Caco-2 (cell line): ENCODE measurements at regions not wholly inside any gene's neighbourhood (a gene's known extent, or its start where the extent isn't known, plus 50 kb on each side); places are given as distances from the start of the nearest gene placed in this dataset.

Source experiments
- BruUV-seq: library from RNA; stranded (reverse); fragments of 400-500 nt; replicated peaks from 2 replicates; lab custom pipeline; 2021; lab: Mats Ljungman, UMichigan
- CTCF ChIA-PET: fragments of 300-600 bp; sonication (Branson Sonifier 250); formaldehyde crosslinking; loops from one replicate; lab custom pipeline; 2022; ENCODE audit warnings: antibody characterized with exemption; lab: Charles Lee
- POLR2A ChIA-PET: fragments of 300-600 bp; sonication (Branson Sonifier 250); formaldehyde crosslinking; loops from one replicate; lab custom pipeline; 2022; ENCODE audit warnings: antibody characterized with exemption; lab: Charles Lee
- DNase-seq, 2 experiments: peaks; one replicate each; pipeline versions ENCODE4 v3.0.0 to v3.0.0-alpha.2; 2020 to 2022
- H3K27me3 ChIP-seq: replicated peaks from 2 replicates; pipeline ENCODE4 v1.6.0; 2011; ENCODE audit warnings: low read length; ENCODE audit not compliant: control insufficient read depth, insufficient read depth
- H3K36me3 ChIP-seq: 2 replicates; pipeline ENCODE4 v1.5.1; 2011; ENCODE audit warnings: low read length; ENCODE audit not compliant: control insufficient read depth, insufficient read depth
- H3K4me1 ChIP-seq: fragments of 250-450 bp; sonication (Bioruptor Pico); 2 replicates; pipeline ENCODE4 v1.5.1; 2020; ENCODE audit warnings: mild to moderate bottlenecking
- H3K4me3 ChIP-seq: 2 replicates; pipeline ENCODE4 v1.5.1; 2011; ENCODE audit warnings: low read depth, mild to moderate bottlenecking, control low read depth, low read length
- H3K9me3 ChIP-seq: fragments of 250-450 bp; sonication (Bioruptor Pico); 2 replicates; pipeline ENCODE4 v1.5.1; 2020; ENCODE audit warnings: mild to moderate bottlenecking, moderate library complexity
- H3K27ac Mint-ChIP-seq: one replicate; pipeline ENCODE4 v1.8.0; 2022; ENCODE audit warnings: mixed read lengths; ENCODE audit not compliant: unreplicated experiment
- H3K27me3 Mint-ChIP-seq: one replicate; pipeline ENCODE4 v1.8.0; 2022; ENCODE audit warnings: mixed read lengths; ENCODE audit not compliant: insufficient read depth, unreplicated experiment
- H3K36me3 Mint-ChIP-seq: one replicate; pipeline ENCODE4 v1.8.0; 2022; ENCODE audit warnings: mild to moderate bottlenecking, mixed read lengths; ENCODE audit not compliant: insufficient read depth, unreplicated experiment
- H3K4me1 Mint-ChIP-seq: one replicate; pipeline ENCODE4 v1.8.0; 2022; ENCODE audit warnings: low read depth, mixed read lengths; ENCODE audit not compliant: unreplicated experiment
- H3K4me3 Mint-ChIP-seq: one replicate; pipeline ENCODE4 v1.8.0; 2022; ENCODE audit warnings: mild to moderate bottlenecking, moderate library complexity, mixed read lengths; ENCODE audit not compliant: unreplicated experiment
- H3K9me3 Mint-ChIP-seq: one replicate; pipeline ENCODE4 v1.8.0; 2022; ENCODE audit warnings: mixed read lengths; ENCODE audit not compliant: unreplicated experiment
- CTCF ChIP-seq, 2 experiments: fragments of 200-600 bp in 1 of 2; IDR thresholded peaks; 1 replicate in 1 of 2; 2 replicates in 1 of 2; pipeline versions ENCODE4 v1.5.1 to v1.8.0; 2011 to 2022; ENCODE audit warnings: antibody characterized with exemption in 1 of 2, control low read depth in 1 of 2, inconsistent platforms in 1 of 2, low read depth in 1 of 2, low read length in 1 of 2, mild to moderate bottlenecking in 1 of 2, moderate library complexity in 1 of 2; ENCODE audit not compliant: insufficient read depth in 1 of 2, severe bottlenecking in 1 of 2, unreplicated experiment in 1 of 2
- intact Hi-C: fragments of 100-400 bp; cut with micrococcal nuclease; formaldehyde crosslinking; loops from one replicate; pipeline ENCODE4 v1.10.0; 2022; ENCODE audit not compliant: unreplicated experiment

GRCh38 chr11:4194889-4195288, 100.3 kb downstream of the RRM1 start:
- Histone ChIP-seq H3K36me3 (no peaks in the 10 kb centered on the region), H3K27me3 (no peaks in the 10 kb centered on the region), H3K4me1 (no peaks in the 10 kb centered on the region), H3K9me3 (no peaks in the 10 kb centered on the region), H3K4me3 (no peak overlapping the region)
- CTCF ChIA-PET: no interaction called here
- Mint-ChIP-seq H3K27ac (no peak overlapping the region), H3K9me3 (no peaks in the 10 kb centered on the region), H3K4me1 (peaks cover 7% of the 10 kb centered on the region), H3K4me3 (no peak overlapping the region), H3K36me3 (no peaks in the 10 kb centered on the region), H3K27me3 (no peaks in the 10 kb centered on the region)
- POLR2A ChIA-PET: no interaction called here
- intact Hi-C loops: no loop called here
- TF ChIP-seq CTCF (IDR thresholded peaks at IDR 0.05; ENCODE audit: insufficient read depth in 1 of 2, low read depth in 1 of 2, low read length in 1 of 2, severe bottlenecking in 1 of 2, unreplicated experiment in 1 of 2): no peak
- BruUV-seq: no TSS peak
- no peak for DNase-seq

GRCh38 chr11:4191031-4191571, 96.5 kb downstream of the RRM1 start:
- intact Hi-C loops: no loop called here
- H3K4me3 Mint-ChIP-seq: no peak overlapping the region
- no peaks in the 10 kb centered on the region for H3K27me3 Mint-ChIP-seq
- ChIA-PET POLR2A (no interaction called here), CTCF (no interaction called here)
- no peak overlapping the region for H3K27ac Mint-ChIP-seq
- DNase-seq: no peak
- no peak for TF ChIP-seq CTCF (IDR thresholded peaks at IDR 0.05; ENCODE audit: insufficient read depth in 1 of 2, low read depth in 1 of 2, low read length in 1 of 2, severe bottlenecking in 1 of 2, unreplicated experiment in 1 of 2)
- H3K4me3 ChIP-seq: no peak overlapping the region
- H3K36me3 Mint-ChIP-seq: no peaks in the 10 kb centered on the region
- H3K9me3 ChIP-seq: no peaks in the 10 kb centered on the region
- no peaks in the 10 kb centered on the region for H3K36me3 ChIP-seq
- BruUV-seq: no TSS peak
- H3K4me1 ChIP-seq: no peaks in the 10 kb centered on the region; the same call in 1 of the 2 replicates
- H3K4me1 Mint-ChIP-seq: peaks cover 7% of the 10 kb centered on the region
- no peaks in the 10 kb centered on the region for H3K27me3 ChIP-seq
- no peaks in the 10 kb centered on the region for H3K9me3 Mint-ChIP-seq

GRCh38 chr11:4190519-4190918, 95.9 kb downstream of the RRM1 start:
- H3K4me1 Mint-ChIP-seq: peaks cover under 1% of the 10 kb centered on the region
- intact Hi-C loops: no loop called here
- H3K4me1 ChIP-seq: no peaks in the 10 kb centered on the region; the same call in 1 of the 2 replicates
- no peaks in the 10 kb centered on the region for H3K27me3 ChIP-seq
- POLR2A ChIA-PET: no interaction called here
- CTCF ChIA-PET: no interaction called here
- H3K27me3 Mint-ChIP-seq: no peaks in the 10 kb centered on the region
- no peaks in the 10 kb centered on the region for H3K36me3 ChIP-seq
- no peaks in the 10 kb centered on the region for H3K9me3 ChIP-seq
- H3K4me3 Mint-ChIP-seq: no peak overlapping the region
- TF ChIP-seq CTCF (IDR thresholded peaks at IDR 0.05; ENCODE audit: insufficient read depth in 1 of 2, low read depth in 1 of 2, low read length in 1 of 2, severe bottlenecking in 1 of 2, unreplicated experiment in 1 of 2): no peak
- H3K4me3 ChIP-seq: no peak overlapping the region
- no peaks in the 10 kb centered on the region for H3K36me3 Mint-ChIP-seq
- H3K9me3 Mint-ChIP-seq: no peaks in the 10 kb centered on the region
- H3K27ac Mint-ChIP-seq: no peak overlapping the region
- DNase-seq: no peak
- no TSS peak for BruUV-seq
